HepG2 (cell line): ENCODE measurements at regions not wholly inside any gene's neighbourhood (a gene's known extent, or its start where the extent isn't known, plus 50 kb on each side); places are given as distances from the start of the nearest gene placed in this dataset.

Experiments
- CBX5 ChIP-seq: sonication (generic); formaldehyde crosslinking; IDR thresholded peaks from 2 replicates; pipeline ENCODE4 v1.4.0; 2020; ENCODE audit warnings: missing genetic modification reagents, borderline replicate concordance
- ELF1 ChIP-seq: sonication (generic); formaldehyde crosslinking; IDR thresholded peaks from 2 replicates; pipeline ENCODE4 v1.4.0; 2020; ENCODE audit warnings: missing genetic modification reagents
- HBP1 ChIP-seq: IDR thresholded peaks from 2 replicates; pipeline ENCODE4 v1.6.1; 2016; ENCODE audit warnings: low read depth, control low read depth
- RXRA ChIP-seq: sonication (generic); formaldehyde crosslinking; IDR thresholded peaks from 2 replicates; pipeline ENCODE4 v1.5.1; 2020; ENCODE audit warnings: missing genetic modification reagents
- ZBTB1 ChIP-seq: sonication (generic); formaldehyde crosslinking; IDR thresholded peaks from 2 replicates; pipeline ENCODE4 v1.4.0; 2020; ENCODE audit warnings: missing genetic modification reagents, borderline replicate concordance
- ZNF251 ChIP-seq: sonication (generic); formaldehyde crosslinking; IDR thresholded peaks from 2 replicates; pipeline ENCODE4 v1.9.0; 2021; ENCODE audit warnings: mild to moderate bottlenecking, missing genetic modification reagents
- ZNF260 ChIP-seq: sonication (generic); formaldehyde crosslinking; IDR thresholded peaks from 2 replicates; pipeline ENCODE4 v1.4.0; 2020; ENCODE audit warnings: missing genetic modification reagents, low read depth, mild to moderate bottlenecking, borderline replicate concordance
- ZNF512B ChIP-seq: sonication (generic); formaldehyde crosslinking; IDR thresholded peaks from 2 replicates; pipeline ENCODE4 v1.5.1; 2020; ENCODE audit warnings: missing genetic modification reagents, mild to moderate bottlenecking, borderline replicate concordance
- ZNF580 ChIP-seq: IDR thresholded peaks from 2 replicates; pipeline ENCODE4 v1.6.1; 2016; ENCODE audit warnings: low read depth, borderline replicate concordance
- ZSCAN21 ChIP-seq: sonication (generic); formaldehyde crosslinking; IDR thresholded peaks from 2 replicates; pipeline ENCODE4 v1.8.0; 2022; ENCODE audit warnings: mild to moderate bottlenecking, missing genetic modification reagents, moderate library complexity, borderline replicate concordance
- TF ChIP-seq, protein P1 (sequence below): sonication (generic); formaldehyde crosslinking; IDR thresholded peaks from 2 replicates; pipeline ENCODE4 v1.9.0; 2021; ENCODE audit warnings: mild to moderate bottlenecking, missing genetic modification reagents
- TF ChIP-seq, protein P2 (sequence below): sonication (generic); formaldehyde crosslinking; IDR thresholded peaks from 2 replicates; pipeline ENCODE4 v1.4.0; 2020; ENCODE audit warnings: low read depth, mild to moderate bottlenecking, missing genetic modification reagents

- TF ChIP-seq, protein P1, sequence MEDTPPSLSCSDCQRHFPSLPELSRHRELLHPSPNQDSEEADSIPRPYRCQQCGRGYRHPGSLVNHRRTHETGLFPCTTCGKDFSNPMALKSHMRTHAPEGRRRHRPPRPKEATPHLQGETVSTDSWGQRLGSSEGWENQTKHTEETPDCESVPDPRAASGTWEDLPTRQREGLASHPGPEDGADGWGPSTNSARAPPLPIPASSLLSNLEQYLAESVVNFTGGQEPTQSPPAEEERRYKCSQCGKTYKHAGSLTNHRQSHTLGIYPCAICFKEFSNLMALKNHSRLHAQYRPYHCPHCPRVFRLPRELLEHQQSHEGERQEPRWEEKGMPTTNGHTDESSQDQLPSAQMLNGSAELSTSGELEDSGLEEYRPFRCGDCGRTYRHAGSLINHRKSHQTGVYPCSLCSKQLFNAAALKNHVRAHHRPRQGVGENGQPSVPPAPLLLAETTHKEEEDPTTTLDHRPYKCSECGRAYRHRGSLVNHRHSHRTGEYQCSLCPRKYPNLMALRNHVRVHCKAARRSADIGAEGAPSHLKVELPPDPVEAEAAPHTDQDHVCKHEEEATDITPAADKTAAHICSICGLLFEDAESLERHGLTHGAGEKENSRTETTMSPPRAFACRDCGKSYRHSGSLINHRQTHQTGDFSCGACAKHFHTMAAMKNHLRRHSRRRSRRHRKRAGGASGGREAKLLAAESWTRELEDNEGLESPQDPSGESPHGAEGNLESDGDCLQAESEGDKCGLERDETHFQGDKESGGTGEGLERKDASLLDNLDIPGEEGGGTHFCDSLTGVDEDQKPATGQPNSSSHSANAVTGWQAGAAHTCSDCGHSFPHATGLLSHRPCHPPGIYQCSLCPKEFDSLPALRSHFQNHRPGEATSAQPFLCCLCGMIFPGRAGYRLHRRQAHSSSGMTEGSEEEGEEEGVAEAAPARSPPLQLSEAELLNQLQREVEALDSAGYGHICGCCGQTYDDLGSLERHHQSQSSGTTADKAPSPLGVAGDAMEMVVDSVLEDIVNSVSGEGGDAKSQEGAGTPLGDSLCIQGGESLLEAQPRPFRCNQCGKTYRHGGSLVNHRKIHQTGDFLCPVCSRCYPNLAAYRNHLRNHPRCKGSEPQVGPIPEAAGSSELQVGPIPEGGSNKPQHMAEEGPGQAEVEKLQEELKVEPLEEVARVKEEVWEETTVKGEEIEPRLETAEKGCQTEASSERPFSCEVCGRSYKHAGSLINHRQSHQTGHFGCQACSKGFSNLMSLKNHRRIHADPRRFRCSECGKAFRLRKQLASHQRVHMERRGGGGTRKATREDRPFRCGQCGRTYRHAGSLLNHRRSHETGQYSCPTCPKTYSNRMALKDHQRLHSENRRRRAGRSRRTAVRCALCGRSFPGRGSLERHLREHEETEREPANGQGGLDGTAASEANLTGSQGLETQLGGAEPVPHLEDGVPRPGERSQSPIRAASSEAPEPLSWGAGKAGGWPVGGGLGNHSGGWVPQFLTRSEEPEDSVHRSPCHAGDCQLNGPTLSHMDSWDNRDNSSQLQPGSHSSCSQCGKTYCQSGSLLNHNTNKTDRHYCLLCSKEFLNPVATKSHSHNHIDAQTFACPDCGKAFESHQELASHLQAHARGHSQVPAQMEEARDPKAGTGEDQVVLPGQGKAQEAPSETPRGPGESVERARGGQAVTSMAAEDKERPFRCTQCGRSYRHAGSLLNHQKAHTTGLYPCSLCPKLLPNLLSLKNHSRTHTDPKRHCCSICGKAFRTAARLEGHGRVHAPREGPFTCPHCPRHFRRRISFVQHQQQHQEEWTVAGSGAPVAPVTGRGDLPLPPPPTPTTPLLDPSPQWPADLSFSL (CRISPR knock-in tag), result no peak
- no peak for TF ChIP-seq ELF1 (CRISPR knock-in tag)
- no peak for TF ChIP-seq ZBTB1
- TF ChIP-seq ZSCAN21, result no peak
- TF ChIP-seq RXRA, result peak; percentile 31; the same call in 1 of the 2 replicates
- TF ChIP-seq ZNF512B (CRISPR knock-in tag), result peak; percentile 62; the same call in 1 of the 2 replicates
- TF ChIP-seq, protein P2, sequence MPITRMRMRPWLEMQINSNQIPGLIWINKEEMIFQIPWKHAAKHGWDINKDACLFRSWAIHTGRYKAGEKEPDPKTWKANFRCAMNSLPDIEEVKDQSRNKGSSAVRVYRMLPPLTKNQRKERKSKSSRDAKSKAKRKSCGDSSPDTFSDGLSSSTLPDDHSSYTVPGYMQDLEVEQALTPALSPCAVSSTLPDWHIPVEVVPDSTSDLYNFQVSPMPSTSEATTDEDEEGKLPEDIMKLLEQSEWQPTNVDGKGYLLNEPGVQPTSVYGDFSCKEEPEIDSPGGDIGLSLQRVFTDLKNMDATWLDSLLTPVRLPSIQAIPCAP (CRISPR knock-in tag), result no peak
- TF ChIP-seq ZNF260 (CRISPR knock-in tag), result no peak
- no peak for TF ChIP-seq HBP1 (CRISPR knock-in tag)
- TF ChIP-seq ZNF251 (CRISPR knock-in tag), result no peak
- TF ChIP-seq CBX5 (CRISPR knock-in tag), result 0 out of 2 replicates have a peak, but pooled peaks have one; percentile 25
- 0 out of 2 replicates have a peak, but pooled peaks have one; percentile 47 for TF ChIP-seq ZNF580 (CRISPR knock-in tag)
These were observed 96.5 kb downstream of the ZFP36L2 start (continued) for GRCh38 chr2:43129676-43130547.
